ENCODE measurements at regions not wholly inside any gene's neighbourhood (a gene's known extent, or its start where the extent isn't known, plus 50 kb on each side); places are given as distances from the start of the nearest gene placed in this dataset.

DNA sequence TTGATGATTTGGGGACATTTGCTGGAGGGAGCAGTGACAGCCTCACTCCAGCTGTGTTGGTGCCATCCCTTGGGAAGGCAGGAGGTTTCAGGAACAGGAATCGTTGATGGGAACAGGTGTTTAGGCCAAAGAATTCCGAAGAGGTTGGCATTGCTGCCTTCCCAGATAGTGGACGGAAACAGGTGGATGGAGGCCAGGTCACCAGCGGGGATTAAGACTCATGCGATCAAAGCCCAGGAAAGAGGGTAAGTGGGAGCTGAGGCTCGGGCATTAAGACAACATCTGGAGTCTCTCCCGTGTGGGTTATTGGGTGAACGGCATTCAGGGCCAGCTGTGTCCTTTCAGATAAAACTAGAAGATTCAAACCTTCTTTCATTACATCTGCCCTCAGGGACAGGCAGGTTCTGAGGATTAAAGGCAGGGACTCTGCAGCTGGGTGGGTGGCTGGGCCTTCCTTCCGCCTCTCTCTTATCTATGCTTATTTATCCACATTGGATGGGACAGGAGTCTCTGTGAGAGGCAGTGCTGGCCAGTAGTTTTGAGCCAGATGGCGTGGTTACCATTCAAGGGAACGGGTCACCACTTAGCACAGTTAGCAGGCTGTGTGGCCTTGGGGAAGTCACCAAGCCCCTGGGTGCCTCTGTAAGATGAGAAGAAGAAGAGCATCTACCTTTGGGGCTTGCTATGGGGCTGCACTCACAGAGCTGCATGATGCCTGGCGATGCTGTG is 67.6 kb downstream of the INSIG1 start:
- no peak for DNase-seq (ENCODE audit: low read depth)
- TF ChIP-seq, protein P1, sequence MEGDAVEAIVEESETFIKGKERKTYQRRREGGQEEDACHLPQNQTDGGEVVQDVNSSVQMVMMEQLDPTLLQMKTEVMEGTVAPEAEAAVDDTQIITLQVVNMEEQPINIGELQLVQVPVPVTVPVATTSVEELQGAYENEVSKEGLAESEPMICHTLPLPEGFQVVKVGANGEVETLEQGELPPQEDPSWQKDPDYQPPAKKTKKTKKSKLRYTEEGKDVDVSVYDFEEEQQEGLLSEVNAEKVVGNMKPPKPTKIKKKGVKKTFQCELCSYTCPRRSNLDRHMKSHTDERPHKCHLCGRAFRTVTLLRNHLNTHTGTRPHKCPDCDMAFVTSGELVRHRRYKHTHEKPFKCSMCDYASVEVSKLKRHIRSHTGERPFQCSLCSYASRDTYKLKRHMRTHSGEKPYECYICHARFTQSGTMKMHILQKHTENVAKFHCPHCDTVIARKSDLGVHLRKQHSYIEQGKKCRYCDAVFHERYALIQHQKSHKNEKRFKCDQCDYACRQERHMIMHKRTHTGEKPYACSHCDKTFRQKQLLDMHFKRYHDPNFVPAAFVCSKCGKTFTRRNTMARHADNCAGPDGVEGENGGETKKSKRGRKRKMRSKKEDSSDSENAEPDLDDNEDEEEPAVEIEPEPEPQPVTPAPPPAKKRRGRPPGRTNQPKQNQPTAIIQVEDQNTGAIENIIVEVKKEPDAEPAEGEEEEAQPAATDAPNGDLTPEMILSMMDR (IDR thresholded peaks at IDR 0.05; ENCODE audit: low read length, missing control alignments): no peak
- no peak overlapping the region for H3K4me3 ChIP-seq (replicated peaks; ENCODE audit: low read depth, low read length)

DNA sequence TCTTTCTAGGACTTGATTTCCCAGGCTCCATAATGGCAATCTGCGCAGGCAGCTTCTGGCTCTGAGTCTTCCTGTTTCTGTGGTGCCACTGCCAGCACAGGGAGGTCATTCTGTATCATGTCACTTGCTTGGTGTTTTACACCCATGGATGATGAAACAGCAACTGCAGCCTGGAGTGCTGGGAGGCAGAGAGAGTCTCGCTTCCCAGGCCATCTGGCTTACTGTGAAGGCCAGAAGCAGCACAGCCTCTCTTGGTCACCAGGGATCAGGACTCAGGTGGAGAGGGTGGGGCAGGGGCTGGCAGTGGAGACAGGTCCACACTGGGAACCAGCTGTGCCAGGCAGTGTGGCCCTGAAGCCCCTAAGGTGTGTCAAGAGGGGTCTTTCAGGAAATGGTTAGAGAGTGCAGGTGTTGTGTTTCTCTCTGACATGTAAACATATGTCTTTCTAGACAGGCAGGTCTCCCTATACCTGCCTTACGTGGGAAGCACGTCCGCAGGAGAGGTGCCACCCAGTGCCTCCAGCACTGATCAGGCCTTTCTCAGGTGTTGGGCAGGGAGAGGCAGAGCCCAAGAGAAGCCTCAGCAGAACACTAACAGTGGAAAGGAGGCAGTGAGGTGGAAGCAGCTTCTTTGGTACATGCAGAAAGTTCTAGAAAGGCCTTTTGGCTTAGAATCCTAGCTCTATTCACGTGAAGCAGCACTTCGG is 71.4 kb downstream of the INSIG1 start:
- DNase-seq (ENCODE audit: low read depth): no peak
- TF ChIP-seq, protein P1 (IDR thresholded peaks at IDR 0.05; ENCODE audit: low read length, missing control alignments): no peak
- no peak overlapping the region for H3K4me3 ChIP-seq (replicated peaks; ENCODE audit: low read depth, low read length)

DNA sequence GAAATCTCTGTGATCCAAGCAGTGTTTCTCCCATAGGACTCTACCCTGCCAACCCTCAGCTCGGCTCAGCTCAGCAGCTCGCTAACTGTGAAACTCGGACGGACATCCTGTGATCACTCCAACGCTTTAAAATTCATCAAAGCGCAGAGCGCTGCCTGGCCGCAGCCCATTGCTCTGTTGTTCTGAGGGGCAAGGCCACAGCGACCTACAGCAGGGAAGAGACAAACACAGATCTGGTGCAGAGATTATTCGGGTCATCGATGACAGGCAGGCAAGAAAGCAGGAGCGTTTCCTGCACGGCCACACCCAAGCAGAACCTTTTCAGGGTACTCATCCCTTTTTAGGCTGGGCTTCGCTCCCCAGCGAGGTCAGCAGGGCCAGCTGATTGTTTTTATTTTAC is 72.1 kb downstream of the INSIG1 start:
- no peak overlapping the region for H3K4me3 ChIP-seq (replicated peaks; ENCODE audit: low read depth, low read length)
- DNase-seq (ENCODE audit: low read depth): no peak
- TF ChIP-seq, protein P1 (IDR thresholded peaks at IDR 0.05; ENCODE audit: low read length, missing control alignments): no peak

DNA sequence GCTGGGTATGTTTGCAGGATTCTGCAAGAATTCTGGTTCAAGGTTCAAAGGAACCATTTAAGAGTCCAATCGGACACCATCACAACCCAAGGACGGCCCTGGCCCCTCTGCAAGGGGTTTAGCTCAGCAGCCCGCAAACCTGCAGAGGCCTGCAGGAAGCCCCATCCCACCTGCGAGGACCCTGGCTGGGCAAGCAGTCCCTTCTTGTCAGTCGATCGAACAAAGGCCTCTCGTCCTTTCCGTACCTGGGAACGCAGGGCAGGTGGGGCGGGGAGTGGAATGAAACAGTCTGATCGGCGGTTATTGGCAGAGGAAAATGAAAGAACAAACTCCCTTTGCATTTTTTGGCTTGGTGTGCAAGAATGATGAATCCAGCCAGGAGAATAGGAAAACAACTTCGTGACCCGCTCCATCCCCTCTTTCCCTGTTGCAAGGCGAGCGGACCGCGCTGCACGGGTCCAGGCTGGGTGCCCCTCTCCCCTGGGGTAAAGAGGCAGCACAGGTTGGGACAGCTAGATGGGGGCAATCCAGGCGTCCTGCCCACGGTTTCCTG is 73.7 kb downstream of the INSIG1 start:
- no peak overlapping the region for H3K4me3 ChIP-seq (replicated peaks; ENCODE audit: low read depth, low read length)
- no peak for DNase-seq (ENCODE audit: low read depth)
- TF ChIP-seq, protein P1 (IDR thresholded peaks at IDR 0.05; ENCODE audit: low read length, missing control alignments): no peak

DNA sequence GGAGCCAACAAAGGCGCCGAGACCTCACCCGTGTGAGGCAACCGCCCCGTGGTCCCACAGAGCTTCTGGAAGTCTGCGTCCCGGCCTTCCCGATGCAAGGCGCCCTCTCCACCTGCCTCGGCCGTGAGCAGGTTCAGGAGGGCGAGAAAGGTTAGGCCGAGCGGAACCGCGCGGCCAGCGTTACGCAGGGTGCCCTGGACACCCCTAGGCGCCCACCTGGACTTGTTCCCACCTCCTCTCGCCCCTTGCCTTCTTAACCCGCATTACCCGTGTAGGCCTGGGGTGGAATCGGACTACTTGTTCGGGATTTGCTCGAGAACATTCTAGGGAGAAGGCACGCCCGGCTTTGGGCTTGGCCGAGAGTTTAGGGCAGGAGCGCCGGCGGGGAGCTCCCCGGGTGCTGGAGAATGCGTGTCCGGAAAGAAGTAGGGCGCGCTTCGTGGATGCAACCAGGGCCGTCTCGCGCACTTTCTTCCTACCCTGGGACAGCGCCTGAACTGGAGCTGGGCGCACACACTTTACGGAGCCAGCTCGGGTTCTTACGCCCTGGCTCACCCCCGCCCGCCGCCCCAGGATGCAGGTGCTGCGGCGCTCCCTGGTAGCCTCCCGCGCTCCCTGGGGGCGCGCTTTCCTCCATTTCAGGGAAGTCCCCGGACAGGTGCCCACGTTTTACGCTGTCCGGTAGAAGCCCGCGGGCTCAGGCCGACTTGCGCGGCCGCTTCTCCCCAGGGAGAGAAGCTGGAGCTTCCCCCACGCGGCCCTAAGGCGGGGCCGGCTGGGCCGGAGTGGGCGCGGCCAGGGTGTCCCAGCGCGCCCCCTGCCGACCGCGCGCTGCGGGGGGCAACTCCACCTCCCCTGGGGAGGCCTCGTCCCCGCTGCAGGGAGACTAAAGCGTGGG is 74.5 kb downstream of the INSIG1 start:
- H3K4me3 ChIP-seq (replicated peaks; ENCODE audit: low read depth, low read length): no peak overlapping the region
- TF ChIP-seq, protein P1 (IDR thresholded peaks at IDR 0.05; ENCODE audit: low read length, missing control alignments): no peak
- DNase-seq (ENCODE audit: low read depth): no peak

DNA sequence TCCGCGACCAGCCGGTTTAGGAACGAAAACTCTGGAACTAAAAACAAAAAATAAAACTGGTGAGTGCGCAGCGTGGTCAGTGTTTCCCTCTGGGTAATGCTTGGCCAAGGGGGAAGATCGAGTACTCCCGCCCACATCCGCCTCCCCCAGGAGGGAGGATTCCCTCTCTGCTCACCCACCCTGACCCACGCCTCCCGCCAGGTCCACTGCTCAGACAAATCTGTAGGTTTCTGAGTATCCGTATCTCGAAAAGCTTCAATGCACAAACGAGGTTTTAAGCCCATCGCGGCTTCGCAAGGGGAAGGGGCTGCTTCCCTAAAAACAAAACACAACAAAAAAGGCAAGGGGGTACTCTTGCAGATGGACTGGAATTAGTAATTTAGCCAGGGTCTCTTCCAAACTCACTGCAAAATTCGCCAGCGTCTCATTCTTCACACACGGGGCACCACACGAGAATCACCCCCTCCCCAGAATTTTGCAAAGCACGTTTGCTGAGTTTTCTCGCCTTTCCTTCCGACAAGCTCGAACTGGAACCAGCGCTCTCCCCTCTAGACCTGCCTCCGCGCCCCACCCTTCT is 75.2 kb downstream of the INSIG1 start:
- H3K4me3 ChIP-seq (replicated peaks; ENCODE audit: low read depth, low read length): peak overlapping the region; percentile 17
- no peak for DNase-seq (ENCODE audit: low read depth)
- TF ChIP-seq, protein P1 (IDR thresholded peaks at IDR 0.05; ENCODE audit: low read length, missing control alignments): no peak

All from fibroblast of pulmonary artery (primary cell).